Liver (tissue), 3 donors: ENCODE measurements at regions not wholly inside any gene's neighbourhood (a gene's known extent, or its start where the extent isn't known, plus 50 kb on each side); places are given as distances from the start of the nearest gene placed in this dataset.

Experiments
- EGR1 ChIP-seq, 2 donors: IDR thresholded peaks; 2 replicates each; pipeline ENCODE4 v1.6.1; 2016 to 2018; ENCODE audit warnings: antibody characterized with exemption in 2 of 2, low read depth in 2 of 2
- FOXA2 ChIP-seq: IDR thresholded peaks from 2 replicates; pipeline ENCODE4 v1.6.1; 2016; ENCODE audit warnings: antibody characterized with exemption
- GABPA ChIP-seq, 2 donors: IDR thresholded peaks in 1 of 2; conservative IDR thresholded peaks in 1 of 2; 2 replicates each; pipeline ENCODE4 v1.6.1; 2016; ENCODE audit warnings: antibody characterized with exemption in 2 of 2, mild to moderate bottlenecking in 1 of 2, moderate library complexity in 1 of 2
- JUND ChIP-seq, 2 donors: IDR thresholded peaks; 2 replicates each; pipeline ENCODE4 v1.6.1; 2016; ENCODE audit warnings: antibody characterized with exemption in 2 of 2
- NR2F2 ChIP-seq: IDR thresholded peaks from 2 replicates; pipeline ENCODE4 v1.6.1; 2016; ENCODE audit warnings: antibody characterized with exemption
- RAD21 ChIP-seq, 2 donors: IDR thresholded peaks; 2 replicates each; pipeline ENCODE4 v1.6.1; 2016; ENCODE audit warnings: antibody characterized with exemption in 2 of 2, mild to moderate bottlenecking in 2 of 2
- SP1 ChIP-seq: IDR thresholded peaks from 2 replicates; pipeline ENCODE4 v1.6.1; 2018; ENCODE audit warnings: antibody characterized with exemption, mild to moderate bottlenecking
- TAF1 ChIP-seq: conservative IDR thresholded peaks from 2 replicates; pipeline ENCODE4 v1.6.1; 2016; ENCODE audit warnings: antibody characterized with exemption, mild to moderate bottlenecking
- YY1 ChIP-seq: IDR thresholded peaks from 2 replicates; pipeline ENCODE4 v1.6.1; 2016; ENCODE audit warnings: antibody characterized with exemption, mild to moderate bottlenecking
- TF ChIP-seq, protein P1 (sequence below): fragments of 150-350 bp; IDR thresholded peaks from 2 replicates; pipeline ENCODE4 v1.5.1; 2017; ENCODE audit warnings: improper control_type of control experiment, low read depth, low read length; ENCODE audit not compliant: missing input control
- TF ChIP-seq, protein P2 (sequence below): IDR thresholded peaks from 2 replicates; pipeline ENCODE4 v1.6.1; 2016; ENCODE audit warnings: antibody characterized with exemption
- TF ChIP-seq, protein P3 (sequence below): IDR thresholded peaks from 2 replicates; pipeline ENCODE4 v1.6.1; 2016; ENCODE audit warnings: antibody characterized with exemption
- TF ChIP-seq, protein P4 (sequence below): IDR thresholded peaks from 2 replicates; pipeline ENCODE4 v1.6.1; 2016; ENCODE audit warnings: antibody characterized with exemption
- TF ChIP-seq, protein P5 (sequence below): IDR thresholded peaks from 2 replicates; pipeline ENCODE4 v1.6.1; 2016; ENCODE audit warnings: antibody characterized with exemption, mild to moderate bottlenecking
- donor health status: healthy.
- donor health status: healthy.

DNA sequence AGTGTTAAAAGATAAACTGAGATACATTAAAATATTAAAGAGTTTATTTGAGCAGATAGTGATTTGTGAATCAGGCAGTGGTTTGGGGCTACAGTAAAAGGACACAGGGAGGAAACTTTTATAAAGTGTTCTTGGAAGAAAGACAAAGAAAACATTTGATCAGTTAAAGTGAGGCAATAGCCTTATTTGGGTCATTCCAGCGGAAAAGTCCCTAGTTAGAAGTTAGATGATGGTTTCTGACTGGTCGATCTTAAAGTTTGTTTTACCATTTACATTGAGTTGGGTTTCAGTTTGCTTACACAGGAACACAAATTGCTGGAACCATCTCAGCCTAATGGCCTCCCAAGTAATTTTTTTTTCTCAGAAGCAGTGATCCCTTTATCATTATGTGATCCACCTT, 69.7 kb downstream of the PPP1R2C start:
- TF ChIP-seq, protein P1, sequence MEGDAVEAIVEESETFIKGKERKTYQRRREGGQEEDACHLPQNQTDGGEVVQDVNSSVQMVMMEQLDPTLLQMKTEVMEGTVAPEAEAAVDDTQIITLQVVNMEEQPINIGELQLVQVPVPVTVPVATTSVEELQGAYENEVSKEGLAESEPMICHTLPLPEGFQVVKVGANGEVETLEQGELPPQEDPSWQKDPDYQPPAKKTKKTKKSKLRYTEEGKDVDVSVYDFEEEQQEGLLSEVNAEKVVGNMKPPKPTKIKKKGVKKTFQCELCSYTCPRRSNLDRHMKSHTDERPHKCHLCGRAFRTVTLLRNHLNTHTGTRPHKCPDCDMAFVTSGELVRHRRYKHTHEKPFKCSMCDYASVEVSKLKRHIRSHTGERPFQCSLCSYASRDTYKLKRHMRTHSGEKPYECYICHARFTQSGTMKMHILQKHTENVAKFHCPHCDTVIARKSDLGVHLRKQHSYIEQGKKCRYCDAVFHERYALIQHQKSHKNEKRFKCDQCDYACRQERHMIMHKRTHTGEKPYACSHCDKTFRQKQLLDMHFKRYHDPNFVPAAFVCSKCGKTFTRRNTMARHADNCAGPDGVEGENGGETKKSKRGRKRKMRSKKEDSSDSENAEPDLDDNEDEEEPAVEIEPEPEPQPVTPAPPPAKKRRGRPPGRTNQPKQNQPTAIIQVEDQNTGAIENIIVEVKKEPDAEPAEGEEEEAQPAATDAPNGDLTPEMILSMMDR: no peak
- TF ChIP-seq, protein P2, sequence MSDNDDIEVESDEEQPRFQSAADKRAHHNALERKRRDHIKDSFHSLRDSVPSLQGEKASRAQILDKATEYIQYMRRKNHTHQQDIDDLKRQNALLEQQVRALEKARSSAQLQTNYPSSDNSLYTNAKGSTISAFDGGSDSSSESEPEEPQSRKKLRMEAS: no peak
- TF ChIP-seq, protein P3, sequence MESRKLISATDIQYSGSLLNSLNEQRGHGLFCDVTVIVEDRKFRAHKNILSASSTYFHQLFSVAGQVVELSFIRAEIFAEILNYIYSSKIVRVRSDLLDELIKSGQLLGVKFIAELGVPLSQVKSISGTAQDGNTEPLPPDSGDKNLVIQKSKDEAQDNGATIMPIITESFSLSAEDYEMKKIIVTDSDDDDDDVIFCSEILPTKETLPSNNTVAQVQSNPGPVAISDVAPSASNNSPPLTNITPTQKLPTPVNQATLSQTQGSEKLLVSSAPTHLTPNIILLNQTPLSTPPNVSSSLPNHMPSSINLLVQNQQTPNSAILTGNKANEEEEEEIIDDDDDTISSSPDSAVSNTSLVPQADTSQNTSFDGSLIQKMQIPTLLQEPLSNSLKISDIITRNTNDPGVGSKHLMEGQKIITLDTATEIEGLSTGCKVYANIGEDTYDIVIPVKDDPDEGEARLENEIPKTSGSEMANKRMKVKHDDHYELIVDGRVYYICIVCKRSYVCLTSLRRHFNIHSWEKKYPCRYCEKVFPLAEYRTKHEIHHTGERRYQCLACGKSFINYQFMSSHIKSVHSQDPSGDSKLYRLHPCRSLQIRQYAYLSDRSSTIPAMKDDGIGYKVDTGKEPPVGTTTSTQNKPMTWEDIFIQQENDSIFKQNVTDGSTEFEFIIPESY: no peak
- no peak for TF ChIP-seq NR2F2
- TF ChIP-seq, protein P4, sequence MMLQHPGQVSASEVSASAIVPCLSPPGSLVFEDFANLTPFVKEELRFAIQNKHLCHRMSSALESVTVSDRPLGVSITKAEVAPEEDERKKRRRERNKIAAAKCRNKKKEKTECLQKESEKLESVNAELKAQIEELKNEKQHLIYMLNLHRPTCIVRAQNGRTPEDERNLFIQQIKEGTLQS: no peak
- TF ChIP-seq FOXA2: no peak
- TF ChIP-seq RAD21 (IDR thresholded peaks at IDR 0.05): peak in 1 of 2 donors; percentile 24
- TF ChIP-seq SP1: no peak
- peak; percentile 58 for TF ChIP-seq YY1
- TF ChIP-seq GABPA (IDR thresholded peaks at IDR 0.05 in 1 of 2, conservative IDR thresholded peaks at IDR 0.05 in 1 of 2): no peak
- TF ChIP-seq JUND (IDR thresholded peaks at IDR 0.05): peak; percentile 23 to 34
- no peak for TF ChIP-seq EGR1 (IDR thresholded peaks at IDR 0.05; ENCODE audit: low read depth in 2 of 2)
- TF ChIP-seq, protein P5, sequence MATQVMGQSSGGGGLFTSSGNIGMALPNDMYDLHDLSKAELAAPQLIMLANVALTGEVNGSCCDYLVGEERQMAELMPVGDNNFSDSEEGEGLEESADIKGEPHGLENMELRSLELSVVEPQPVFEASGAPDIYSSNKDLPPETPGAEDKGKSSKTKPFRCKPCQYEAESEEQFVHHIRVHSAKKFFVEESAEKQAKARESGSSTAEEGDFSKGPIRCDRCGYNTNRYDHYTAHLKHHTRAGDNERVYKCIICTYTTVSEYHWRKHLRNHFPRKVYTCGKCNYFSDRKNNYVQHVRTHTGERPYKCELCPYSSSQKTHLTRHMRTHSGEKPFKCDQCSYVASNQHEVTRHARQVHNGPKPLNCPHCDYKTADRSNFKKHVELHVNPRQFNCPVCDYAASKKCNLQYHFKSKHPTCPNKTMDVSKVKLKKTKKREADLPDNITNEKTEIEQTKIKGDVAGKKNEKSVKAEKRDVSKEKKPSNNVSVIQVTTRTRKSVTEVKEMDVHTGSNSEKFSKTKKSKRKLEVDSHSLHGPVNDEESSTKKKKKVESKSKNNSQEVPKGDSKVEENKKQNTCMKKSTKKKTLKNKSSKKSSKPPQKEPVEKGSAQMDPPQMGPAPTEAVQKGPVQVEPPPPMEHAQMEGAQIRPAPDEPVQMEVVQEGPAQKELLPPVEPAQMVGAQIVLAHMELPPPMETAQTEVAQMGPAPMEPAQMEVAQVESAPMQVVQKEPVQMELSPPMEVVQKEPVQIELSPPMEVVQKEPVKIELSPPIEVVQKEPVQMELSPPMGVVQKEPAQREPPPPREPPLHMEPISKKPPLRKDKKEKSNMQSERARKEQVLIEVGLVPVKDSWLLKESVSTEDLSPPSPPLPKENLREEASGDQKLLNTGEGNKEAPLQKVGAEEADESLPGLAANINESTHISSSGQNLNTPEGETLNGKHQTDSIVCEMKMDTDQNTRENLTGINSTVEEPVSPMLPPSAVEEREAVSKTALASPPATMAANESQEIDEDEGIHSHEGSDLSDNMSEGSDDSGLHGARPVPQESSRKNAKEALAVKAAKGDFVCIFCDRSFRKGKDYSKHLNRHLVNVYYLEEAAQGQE: no peak
- no peak for TF ChIP-seq TAF1
